Testis (tissue), 2 donors: ENCODE measurements at regions not wholly inside any gene's neighbourhood (a gene's known extent, or its start where the extent isn't known, plus 50 kb on each side); places are given as distances from the start of the nearest gene placed in this dataset.

Experiments used
- DNase-seq: peaks from one replicate; pipeline ENCODE4 v3.0.0-alpha.2; 2019
- H3K27ac ChIP-seq, 2 donors: fragments of 200-600 bp; sonication (generic); one replicate each; pipeline ENCODE4 v1.5.1; 2019
- H3K27me3 ChIP-seq: fragments of 200-600 bp; sonication (generic); one replicate; pipeline ENCODE4 v1.5.1; 2019
- H3K36me3 ChIP-seq: fragments of 200-600 bp; sonication (generic); one replicate; pipeline ENCODE4 v1.5.1; 2017; ENCODE audit warnings: low read depth; ENCODE audit errors: missing control alignments
- H3K4me1 ChIP-seq: fragments of 200-600 bp; sonication (generic); one replicate; pipeline ENCODE4 v1.5.1; 2019
- H3K4me3 ChIP-seq, 2 donors: fragments of 200-600 bp; sonication (generic); one replicate each; pipeline ENCODE4 v1.5.1; 2017 to 2019
- H3K9me3 ChIP-seq: fragments of 200-600 bp; sonication (generic); one replicate; pipeline ENCODE4 v1.5.1; 2017
- CTCF ChIP-seq, 3 experiments: fragments of 450-650 bp in 2 of 3; fragments of 200-600 bp in 1 of 3; sonication (generic) in 1 of 3; IDR thresholded peaks; one replicate each; pipeline ENCODE4 v1.5.1; 2016 to 2019; ENCODE audit warnings: antibody characterized with exemption in 3 of 3, mild to moderate bottlenecking in 2 of 3, moderate library complexity in 1 of 3
- POLR2A ChIP-seq: fragments of 450-650 bp; IDR thresholded peaks from one replicate; pipeline ENCODE4 v1.6.1; 2017; ENCODE audit warnings: antibody characterized with exemption, mild to moderate bottlenecking, moderate library complexity
- WGBS, 2 donors: methylation state at CpG; one replicate each; pipeline ENCODE4 v1.1.5; 2018; 5-methylcytosine and 5-hydroxymethylcytosine counted together
- intact Hi-C: fragments of 100-400 bp; cut with DNase I; formaldehyde crosslinking; loops from one replicate; pipeline ENCODE4 v1.15.1; 2023; ENCODE audit warnings: low total_unique reads

- no peaks in the 10 kb centered on the region for H3K36me3 ChIP-seq
- no peak for DNase-seq
- H3K27me3 ChIP-seq, result no peaks in the 10 kb centered on the region
- no peak overlapping the region for H3K4me3 ChIP-seq
- TF ChIP-seq POLR2A (no peak), CTCF (IDR thresholded peaks at IDR 0.05) (no peak)
- H3K4me1 ChIP-seq, result no peaks in the 10 kb centered on the region
- WGBS, 2 donors, result 65 to 68% methylated on average over 4 of the region's 4 CpGs
- intact Hi-C loops, result no loop called here
- no peaks in the 10 kb centered on the region for H3K9me3 ChIP-seq
- no peak overlapping the region for H3K27ac ChIP-seq
Measured at GRCh38 chr1:203944651-203945404, 83.4 kb downstream of the SNRPE start.

GRCh38 chr1:203954293-203954692, 92.9 kb downstream of the SNRPE start:
- Histone ChIP-seq H3K4me3 (no peak overlapping the region), H3K9me3 (no peaks in the 10 kb centered on the region), H3K36me3 (no peaks in the 10 kb centered on the region), H3K4me1 (no peaks in the 10 kb centered on the region), H3K27me3 (no peaks in the 10 kb centered on the region), H3K27ac (no peak overlapping the region)
- intact Hi-C loops, result no loop called here
- TF ChIP-seq CTCF (IDR thresholded peaks at IDR 0.05) (no peak), POLR2A (no peak)
- no peak for DNase-seq
- whole genome bisulfite sequencing, 2 donors, result 82 to 89% methylated on average over 5 of the region's 5 CpGs

GRCh38 chr1:203954788-203955552, 93.6 kb downstream of the SNRPE start:
- 58 to 75% methylated on average over 5 of the region's 5 CpGs for WGBS, 2 donors
- no peaks in the 10 kb centered on the region for H3K4me1 ChIP-seq
- H3K27ac ChIP-seq, result no peak overlapping the region
- no peaks in the 10 kb centered on the region for H3K9me3 ChIP-seq
- intact Hi-C loops, result no loop called here
- H3K4me3 ChIP-seq, result no peak overlapping the region
- TF ChIP-seq POLR2A, result no peak
- TF ChIP-seq CTCF (IDR thresholded peaks at IDR 0.05), result no peak
- no peaks in the 10 kb centered on the region for H3K36me3 ChIP-seq
- no peaks in the 10 kb centered on the region for H3K27me3 ChIP-seq
- no peak for DNase-seq

- Histone ChIP-seq H3K9me3 (no peaks in the 10 kb centered on the region), H3K4me1 (no peaks in the 10 kb centered on the region), H3K27ac (no peak overlapping the region), H3K27me3 (no peaks in the 10 kb centered on the region), H3K4me3 (no peak overlapping the region), H3K36me3 (no peaks in the 10 kb centered on the region)
- DNase-seq, result no peak
- WGBS, 2 donors, result 43 to 66% methylated on average over 2 of the region's 2 CpGs
- intact Hi-C loops, result no loop called here
- no peak for TF ChIP-seq POLR2A
- no peak for TF ChIP-seq CTCF (IDR thresholded peaks at IDR 0.05)
Measured at GRCh38 chr1:203968761-203969160, 104.2 kb upstream of the SOX13 start.
